ENCODE measurements at regions not wholly inside any gene's neighbourhood (a gene's known extent, or its start where the extent isn't known, plus 50 kb on each side); places are given as distances from the start of the nearest gene placed in this dataset.

DNA sequence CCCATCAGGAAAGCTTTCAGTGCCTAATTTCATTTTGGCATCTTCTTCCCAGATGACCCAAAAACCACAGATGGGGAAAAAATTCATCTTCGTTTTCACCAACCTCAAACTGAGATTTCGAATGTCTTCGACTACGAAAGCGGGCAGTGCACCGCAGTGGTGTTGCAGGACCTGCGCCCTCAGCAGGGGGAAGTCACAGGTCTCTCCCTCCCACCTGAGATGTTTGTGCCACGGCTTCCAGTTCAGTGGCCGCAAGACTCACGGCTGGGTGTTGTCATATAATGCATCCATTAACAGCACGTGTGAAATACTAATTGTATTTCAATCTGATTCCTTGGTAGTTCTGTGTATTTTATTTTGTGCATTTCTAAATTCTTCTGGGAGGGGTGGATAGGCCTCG lies 66.2 kb upstream of the SALL3 start:
- Histone ChIP-seq H3K27ac (no peak overlapping the region), H3K4me3 (no peak overlapping the region), H3K9me3 (no peaks in the 10 kb centered on the region), H3K27me3 (no peaks in the 10 kb centered on the region), H3K36me3 (no peaks in the 10 kb centered on the region), H3K4me1 (no peaks in the 10 kb centered on the region)
- TF ChIP-seq, protein P1, sequence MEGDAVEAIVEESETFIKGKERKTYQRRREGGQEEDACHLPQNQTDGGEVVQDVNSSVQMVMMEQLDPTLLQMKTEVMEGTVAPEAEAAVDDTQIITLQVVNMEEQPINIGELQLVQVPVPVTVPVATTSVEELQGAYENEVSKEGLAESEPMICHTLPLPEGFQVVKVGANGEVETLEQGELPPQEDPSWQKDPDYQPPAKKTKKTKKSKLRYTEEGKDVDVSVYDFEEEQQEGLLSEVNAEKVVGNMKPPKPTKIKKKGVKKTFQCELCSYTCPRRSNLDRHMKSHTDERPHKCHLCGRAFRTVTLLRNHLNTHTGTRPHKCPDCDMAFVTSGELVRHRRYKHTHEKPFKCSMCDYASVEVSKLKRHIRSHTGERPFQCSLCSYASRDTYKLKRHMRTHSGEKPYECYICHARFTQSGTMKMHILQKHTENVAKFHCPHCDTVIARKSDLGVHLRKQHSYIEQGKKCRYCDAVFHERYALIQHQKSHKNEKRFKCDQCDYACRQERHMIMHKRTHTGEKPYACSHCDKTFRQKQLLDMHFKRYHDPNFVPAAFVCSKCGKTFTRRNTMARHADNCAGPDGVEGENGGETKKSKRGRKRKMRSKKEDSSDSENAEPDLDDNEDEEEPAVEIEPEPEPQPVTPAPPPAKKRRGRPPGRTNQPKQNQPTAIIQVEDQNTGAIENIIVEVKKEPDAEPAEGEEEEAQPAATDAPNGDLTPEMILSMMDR (IDR thresholded peaks at IDR 0.05), result no peak
- no peak for TF ChIP-seq POLR2A (IDR thresholded peaks at IDR 0.05)
- no peak for TF ChIP-seq EP300 (IDR thresholded peaks at IDR 0.05; ENCODE audit: low read depth)
- TF ChIP-seq POLR2AphosphoS5 (IDR thresholded peaks at IDR 0.05), result no peak
- intact Hi-C loops (cut with DNase I; ENCODE audit: low total_unique reads) (no loop called here), in situ Hi-C loops (cut with MboI; ENCODE audit: low pct_ligation_motif_present in 1 of 4, low pct_unique_long_range_greater_than_20kb in 1 of 4, low sequenced_read_pairs in 3 of 4) (loop anchor here in 1 of 4 donors (25.0 kb wide), 1 partner anchor 99 kb away; no protein-coding TSS in a partner anchor)
- no peak for DNase-seq
- 86 to 93% methylated on average over 3 to 12 of the region's 12 CpGs for WGBS, 2 donors (ENCODE audit: low coverage in 1 of 2)

GRCh38 chr18:78913830-78914231 lies 65.8 kb upstream of the SALL3 start:
- Histone ChIP-seq H3K9me3 (no peaks in the 10 kb centered on the region), H3K36me3 (no peaks in the 10 kb centered on the region), H3K27ac (no peak overlapping the region), H3K4me3 (no peak overlapping the region), H3K27me3 (no peaks in the 10 kb centered on the region), H3K4me1 (no peaks in the 10 kb centered on the region)
- DNase-seq, result no peak
- in situ Hi-C loops (cut with MboI; ENCODE audit: low pct_ligation_motif_present in 1 of 4, low pct_unique_long_range_greater_than_20kb in 1 of 4, low sequenced_read_pairs in 3 of 4), result loop anchor here in 1 of 4 donors (25.0 kb wide), 1 partner anchor 98 kb away; no protein-coding TSS in a partner anchor
- intact Hi-C loops (cut with DNase I; ENCODE audit: low total_unique reads), result no loop called here
- no peak for TF ChIP-seq POLR2A (IDR thresholded peaks at IDR 0.05)
- no peak for TF ChIP-seq EP300 (IDR thresholded peaks at IDR 0.05; ENCODE audit: low read depth)
- TF ChIP-seq, protein P1 (IDR thresholded peaks at IDR 0.05), result no peak
- no peak for TF ChIP-seq POLR2AphosphoS5 (IDR thresholded peaks at IDR 0.05)
- WGBS, 2 donors (ENCODE audit: low coverage in 1 of 2), result 81% methylated on average over 15 of the region's 15 CpGs; no CpG with 5 or more reads in 1 of the 2 donors

- TF ChIP-seq, protein P1 (IDR thresholded peaks at IDR 0.05), result no peak
- TF ChIP-seq POLR2AphosphoS5 (IDR thresholded peaks at IDR 0.05) (no peak), POLR2A (IDR thresholded peaks at IDR 0.05) (no peak)
- no peak overlapping the region for H3K27ac ChIP-seq
- intact Hi-C loops (cut with DNase I; ENCODE audit: low total_unique reads), result no loop called here
- H3K27me3 ChIP-seq, result no peaks in the 10 kb centered on the region
- WGBS, 2 donors (ENCODE audit: low coverage in 1 of 2), result 86 to 90% methylated on average over 10 to 43 of the region's 43 CpGs
- H3K9me3 ChIP-seq, result no peaks in the 10 kb centered on the region
- in situ Hi-C loops (cut with MboI; ENCODE audit: low pct_ligation_motif_present in 1 of 4, low pct_unique_long_range_greater_than_20kb in 1 of 4, low sequenced_read_pairs in 3 of 4), result loop anchor here in 1 of 4 donors (25.0 kb wide), 1 partner anchor 98 kb away; no protein-coding TSS in a partner anchor
- H3K4me3 ChIP-seq, result no peak overlapping the region
- no peak for DNase-seq
- H3K36me3 ChIP-seq, result no peaks in the 10 kb centered on the region
- H3K4me1 ChIP-seq, result no peaks in the 10 kb centered on the region
Measured at GRCh38 chr18:78914249-78914935, 65.2 kb upstream of the SALL3 start.

GRCh38 chr18:78915446-78916008 lies 64.1 kb upstream of the SALL3 start:
- no peak for DNase-seq
- no peaks in the 10 kb centered on the region for H3K36me3 ChIP-seq
- H3K4me1 ChIP-seq, result no peaks in the 10 kb centered on the region
- H3K9me3 ChIP-seq, result no peaks in the 10 kb centered on the region
- WGBS, 2 donors (ENCODE audit: low coverage in 1 of 2), result 80 to 88% methylated on average over 1 to 16 of the region's 16 CpGs
- TF ChIP-seq, protein P1 (IDR thresholded peaks at IDR 0.05), result no peak
- TF ChIP-seq POLR2AphosphoS5 (IDR thresholded peaks at IDR 0.05) (no peak), POLR2A (IDR thresholded peaks at IDR 0.05) (no peak), EP300 (IDR thresholded peaks at IDR 0.05; ENCODE audit: low read depth) (no peak)
- no peak overlapping the region for H3K4me3 ChIP-seq
- intact Hi-C loops (cut with DNase I; ENCODE audit: low total_unique reads), result no loop called here
- in situ Hi-C loops (cut with MboI; ENCODE audit: low pct_ligation_motif_present in 1 of 4, low pct_unique_long_range_greater_than_20kb in 1 of 4, low sequenced_read_pairs in 3 of 4), result loop anchor here in 1 of 4 donors (25.0 kb wide), 1 partner anchor 97 kb away; no protein-coding TSS in a partner anchor
- H3K27ac ChIP-seq, result no peak overlapping the region
- no peaks in the 10 kb centered on the region for H3K27me3 ChIP-seq
